ENCODE measurements at regions not wholly inside any gene's neighbourhood (a gene's known extent, or its start where the extent isn't known, plus 50 kb on each side); places are given as distances from the start of the nearest gene placed in this dataset.

DNA sequence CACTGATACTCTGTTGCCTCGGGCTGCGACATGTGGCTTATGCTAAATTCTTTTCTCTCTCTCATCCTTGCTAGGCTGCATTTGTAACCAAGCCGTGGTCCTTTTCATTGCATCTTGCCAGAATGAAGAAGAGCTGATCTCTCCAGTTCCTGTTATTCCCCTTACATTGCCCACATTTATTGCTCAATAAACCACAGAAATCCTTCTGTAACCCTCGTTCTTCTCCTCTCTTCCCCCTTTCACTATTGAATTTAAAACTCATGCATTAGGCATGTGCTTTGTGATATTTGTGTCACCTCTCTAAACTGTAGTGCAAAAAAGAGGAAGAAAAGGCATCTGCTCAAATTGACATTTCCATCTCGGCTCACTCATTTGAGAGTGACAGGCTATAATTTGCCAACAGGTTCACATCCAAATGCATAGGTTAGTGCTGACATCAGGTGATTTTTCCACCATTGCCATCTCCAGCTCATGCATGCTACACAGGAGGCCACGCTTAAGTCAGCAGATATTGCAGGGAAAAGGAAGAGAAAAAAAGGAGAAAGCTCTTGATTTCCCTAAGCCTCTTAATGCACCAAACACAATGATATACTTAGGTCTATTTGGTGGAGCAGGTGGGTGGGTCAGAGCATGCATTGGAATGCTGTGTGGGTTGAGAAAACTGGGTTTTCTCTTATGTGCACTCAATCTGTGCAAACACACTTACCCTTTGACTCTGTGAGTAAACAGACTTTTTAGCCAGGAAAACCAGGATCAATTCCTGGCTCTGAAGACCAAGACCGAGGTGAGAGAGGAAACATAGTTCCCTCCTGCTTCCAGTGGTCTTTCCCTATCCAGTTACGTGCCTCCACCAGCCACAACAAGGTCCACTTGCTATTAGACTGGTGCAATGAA is 642.7 kb downstream of the HS3ST4 start:
- intact Hi-C loops (cut with micrococcal nuclease), result no loop called here
- Mint-ChIP-seq H3K27ac (no peak overlapping the region), H3K4me1 (peaks cover 5% of the 10 kb centered on the region), H3K9me3 (no peaks in the 10 kb centered on the region), H3K4me3 (no peak overlapping the region), H3K36me3 (ENCODE audit: low read depth) (no peaks in the 10 kb centered on the region), H3K27me3 (peaks cover 8% of the 10 kb centered on the region)
- DNase-seq, result no peak

DNA sequence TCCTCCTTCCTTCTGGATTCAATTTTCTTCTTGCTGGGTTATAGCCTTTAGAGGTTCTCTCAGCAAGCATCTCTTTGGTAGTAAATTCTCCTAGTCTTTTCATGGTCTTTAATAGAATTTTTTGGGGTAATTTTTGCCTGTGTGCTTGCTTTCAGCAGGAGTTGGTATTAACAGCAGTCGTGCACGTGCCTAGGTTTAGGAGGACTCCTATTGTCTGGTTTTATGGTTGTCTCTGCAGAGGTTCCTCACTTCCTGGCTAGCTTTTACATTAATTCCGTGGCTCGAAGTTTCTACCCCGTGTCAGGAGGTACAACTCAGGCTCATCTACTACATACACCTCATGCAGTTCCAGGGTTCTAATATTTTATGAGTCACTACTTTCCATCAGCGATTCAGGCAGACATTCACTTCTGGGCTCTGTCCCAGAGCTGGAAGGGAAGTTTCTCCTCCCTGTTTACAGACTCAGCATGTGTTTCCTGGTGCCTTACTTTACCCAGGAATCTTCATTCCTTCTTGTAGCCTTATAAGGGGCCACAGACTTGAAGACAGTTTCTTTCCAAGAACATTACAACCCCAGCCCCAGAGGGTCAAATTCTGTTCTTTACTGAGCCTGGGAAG is 643.6 kb downstream of the HS3ST4 start:
- Mint-ChIP-seq H3K27me3 (peaks cover 8% of the 10 kb centered on the region), H3K4me1 (peaks cover 5% of the 10 kb centered on the region), H3K27ac (no peak overlapping the region), H3K9me3 (no peaks in the 10 kb centered on the region), H3K4me3 (no peak overlapping the region), H3K36me3 (ENCODE audit: low read depth) (no peaks in the 10 kb centered on the region)
- intact Hi-C loops (cut with micrococcal nuclease), result no loop called here
- no peak for DNase-seq

DNA sequence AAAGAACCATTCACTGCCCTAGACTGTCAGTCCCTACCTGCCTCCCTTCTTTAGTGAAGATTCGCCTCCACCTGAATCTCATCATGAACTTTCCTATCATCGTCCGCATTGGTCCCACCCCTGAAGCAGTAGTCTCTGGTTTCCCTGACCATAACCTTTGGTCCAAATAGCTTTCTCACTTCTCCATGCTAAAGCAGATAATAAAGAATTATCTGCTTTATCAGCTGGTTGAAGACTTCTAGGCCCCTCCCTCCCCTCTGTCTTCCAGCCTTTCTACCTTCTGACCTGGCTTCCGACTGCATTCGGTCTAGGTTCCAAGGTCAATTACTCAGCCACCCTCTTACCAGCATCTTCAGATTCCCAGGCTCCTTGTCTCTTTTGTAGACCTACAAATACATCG is 650.9 kb downstream of the HS3ST4 start:
- intact Hi-C loops (cut with micrococcal nuclease), result no loop called here
- DNase-seq, result no peak
- no peaks in the 10 kb centered on the region for H3K27me3 Mint-ChIP-seq
- H3K9me3 Mint-ChIP-seq, result no peaks in the 10 kb centered on the region
- no peaks in the 10 kb centered on the region for H3K4me1 Mint-ChIP-seq
- H3K36me3 Mint-ChIP-seq (ENCODE audit: low read depth), result no peaks in the 10 kb centered on the region
- no peak overlapping the region for H3K27ac Mint-ChIP-seq
- H3K4me3 Mint-ChIP-seq, result no peak overlapping the region

DNA sequence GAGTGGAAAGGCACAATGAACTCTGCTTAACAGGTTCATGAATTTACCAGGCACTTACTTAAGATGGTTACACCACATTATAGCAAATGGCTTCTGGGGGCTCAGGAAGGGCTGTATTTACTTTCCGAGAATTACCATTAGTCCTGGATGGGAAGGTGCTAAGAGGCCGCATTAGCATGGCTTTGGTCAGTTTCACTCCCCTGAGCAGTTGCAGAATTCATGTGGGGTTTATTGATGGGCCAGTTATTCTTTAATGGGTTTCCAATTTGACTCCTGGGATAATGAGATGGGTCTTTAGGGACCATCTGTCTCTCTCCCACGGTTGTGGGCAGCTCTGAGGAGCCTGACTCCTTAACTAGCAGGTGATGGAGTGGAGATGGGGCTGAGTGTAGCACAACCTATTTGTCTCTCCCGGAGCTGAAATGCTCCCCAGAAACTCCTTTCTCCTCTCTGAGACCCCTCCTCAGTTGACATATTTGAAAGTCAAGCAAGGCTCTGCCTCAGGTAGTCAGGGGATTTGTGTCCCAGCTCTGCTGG is 652.5 kb downstream of the HS3ST4 start:
- Mint-ChIP-seq H3K27me3 (no peaks in the 10 kb centered on the region), H3K36me3 (ENCODE audit: low read depth) (no peaks in the 10 kb centered on the region), H3K9me3 (no peaks in the 10 kb centered on the region), H3K27ac (no peak overlapping the region), H3K4me1 (no peaks in the 10 kb centered on the region), H3K4me3 (no peak overlapping the region)
- no peak for DNase-seq
- intact Hi-C loops (cut with micrococcal nuclease), result no loop called here

DNA sequence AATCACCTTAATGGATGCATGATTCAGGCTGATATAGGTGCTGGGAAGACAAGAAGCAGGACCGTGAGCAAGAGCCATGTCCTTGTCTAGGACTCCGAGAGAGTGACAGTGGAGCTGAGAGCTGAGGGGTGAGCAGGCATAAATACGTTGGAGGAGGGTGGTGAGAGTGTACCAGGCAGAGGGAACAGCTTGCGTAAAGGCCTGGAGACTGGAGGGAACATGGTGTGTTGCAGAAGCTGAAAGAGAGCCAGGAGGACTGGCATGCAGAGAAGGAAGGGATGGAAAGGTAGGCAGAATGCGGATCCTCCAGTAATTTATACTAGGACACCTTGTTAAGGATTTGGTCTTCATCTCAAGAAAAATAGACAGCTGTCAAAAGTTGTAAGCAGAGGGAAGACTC is 653.2 kb downstream of the HS3ST4 start:
- no peaks in the 10 kb centered on the region for H3K36me3 Mint-ChIP-seq (ENCODE audit: low read depth)
- no peaks in the 10 kb centered on the region for H3K9me3 Mint-ChIP-seq
- no peak for DNase-seq
- no peaks in the 10 kb centered on the region for H3K4me1 Mint-ChIP-seq
- intact Hi-C loops (cut with micrococcal nuclease), result no loop called here
- H3K27ac Mint-ChIP-seq, result no peak overlapping the region
- H3K4me3 Mint-ChIP-seq, result no peak overlapping the region
- no peaks in the 10 kb centered on the region for H3K27me3 Mint-ChIP-seq

DNA sequence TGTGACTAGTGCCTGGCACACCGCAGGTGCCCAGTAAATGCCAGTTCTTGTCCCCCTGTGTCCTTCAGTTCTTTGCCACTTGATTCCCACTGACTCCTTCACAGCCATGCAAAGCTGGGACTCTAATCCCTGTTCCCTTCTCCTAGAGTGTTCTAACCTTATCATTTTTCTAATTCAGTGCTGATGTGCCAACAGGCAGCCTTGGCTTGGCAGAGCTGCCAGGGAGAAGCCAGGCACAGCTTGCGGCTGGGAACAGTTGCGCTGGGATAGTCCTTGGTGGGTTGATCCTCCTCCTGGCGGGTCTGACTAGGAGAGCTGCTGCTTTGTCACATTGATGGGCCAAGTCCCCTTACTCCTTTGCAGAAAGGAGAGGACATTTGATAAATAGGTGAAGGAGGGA is 654.2 kb downstream of the HS3ST4 start:
- Mint-ChIP-seq H3K4me1 (no peaks in the 10 kb centered on the region), H3K27me3 (no peaks in the 10 kb centered on the region), H3K9me3 (no peaks in the 10 kb centered on the region), H3K4me3 (no peak overlapping the region), H3K36me3 (ENCODE audit: low read depth) (no peaks in the 10 kb centered on the region), H3K27ac (no peak overlapping the region)
- no peak for DNase-seq
- intact Hi-C loops (cut with micrococcal nuclease), result no loop called here

DNA sequence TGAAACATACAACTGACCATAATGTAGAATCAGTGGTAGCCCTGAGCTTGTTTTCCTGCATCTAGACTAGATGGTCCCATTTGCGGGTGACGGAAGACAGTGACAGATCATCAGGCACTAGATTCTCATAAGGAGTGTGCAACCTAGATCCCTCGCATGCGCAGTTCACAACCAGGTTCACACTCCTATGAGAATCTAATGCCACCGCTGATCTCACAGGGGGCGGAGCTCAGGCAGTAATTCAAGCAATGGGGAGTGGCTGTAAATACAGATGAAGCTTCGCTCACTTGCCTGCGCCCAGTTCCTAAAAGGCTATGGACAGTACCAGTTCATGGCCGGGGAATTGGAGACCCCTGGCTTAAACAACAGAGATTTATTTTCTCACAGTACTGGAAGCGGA is 656.3 kb downstream of the HS3ST4 start:
- no peaks in the 10 kb centered on the region for H3K9me3 Mint-ChIP-seq
- H3K4me1 Mint-ChIP-seq, result no peaks in the 10 kb centered on the region
- no peak overlapping the region for H3K27ac Mint-ChIP-seq
- intact Hi-C loops (cut with micrococcal nuclease), result no loop called here
- no peaks in the 10 kb centered on the region for H3K27me3 Mint-ChIP-seq
- H3K4me3 Mint-ChIP-seq, result no peak overlapping the region
- H3K36me3 Mint-ChIP-seq (ENCODE audit: low read depth), result no peaks in the 10 kb centered on the region
- no peak for DNase-seq

DNA sequence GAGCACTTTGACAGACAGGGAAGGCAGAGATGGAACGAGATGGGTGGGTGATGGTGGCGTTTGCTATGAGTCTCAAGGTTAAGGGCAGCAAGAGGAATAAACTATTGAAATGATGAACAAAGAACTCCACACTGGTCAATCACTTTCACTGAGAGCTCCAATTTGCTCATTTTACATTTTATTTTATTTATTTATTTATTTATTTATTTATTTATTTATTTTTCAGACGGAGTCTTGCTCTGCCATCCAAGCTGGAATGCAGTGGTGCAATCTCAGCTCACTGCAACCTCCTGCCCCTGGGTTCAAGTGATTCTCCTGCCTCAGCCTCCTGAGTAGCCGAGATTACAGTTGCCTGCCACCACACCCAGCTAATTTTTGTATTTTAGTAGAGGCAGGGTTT is 669.1 kb downstream of the HS3ST4 start:
- no peaks in the 10 kb centered on the region for H3K4me1 Mint-ChIP-seq

DNA sequence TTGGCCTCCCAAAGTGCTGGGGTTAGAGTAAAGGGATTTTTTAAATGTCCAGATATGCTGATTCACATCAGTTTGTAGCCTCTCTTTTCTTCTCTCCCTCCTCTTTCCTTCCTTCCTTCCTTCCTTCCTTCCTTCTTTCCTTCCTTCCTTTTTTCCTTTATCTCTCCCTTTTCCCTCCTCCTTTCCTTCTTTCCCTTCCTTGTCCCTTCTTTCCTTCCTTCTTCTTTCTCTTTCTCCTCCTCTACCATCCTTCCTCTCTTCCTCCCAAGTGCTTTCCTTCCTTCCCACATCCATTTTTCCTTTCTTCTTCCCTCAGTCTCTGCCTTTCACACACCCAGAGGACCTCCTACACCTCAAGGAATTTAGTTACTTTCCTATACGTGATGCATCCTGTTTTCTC is 671.8 kb downstream of the HS3ST4 start:
- no peaks in the 10 kb centered on the region for H3K9me3 Mint-ChIP-seq
- peaks cover 4% of the 10 kb centered on the region for H3K27me3 Mint-ChIP-seq
- no peak for DNase-seq
- H3K4me1 Mint-ChIP-seq, result no peaks in the 10 kb centered on the region
- intact Hi-C loops (cut with micrococcal nuclease), result no loop called here
- H3K4me3 Mint-ChIP-seq, result no peak overlapping the region
- H3K36me3 Mint-ChIP-seq (ENCODE audit: low read depth), result no peaks in the 10 kb centered on the region
- H3K27ac Mint-ChIP-seq, result no peak overlapping the region

More for the DNA sequence above, 669.1 kb downstream of the HS3ST4 start:
- Mint-ChIP-seq H3K27me3 (peaks cover under 1% of the 10 kb centered on the region), H3K36me3 (ENCODE audit: low read depth) (no peaks in the 10 kb centered on the region), H3K9me3 (no peaks in the 10 kb centered on the region), H3K27ac (no peak overlapping the region), H3K4me3 (no peak overlapping the region)
- no peak for DNase-seq
- intact Hi-C loops (cut with micrococcal nuclease), result no loop called here

DNA sequence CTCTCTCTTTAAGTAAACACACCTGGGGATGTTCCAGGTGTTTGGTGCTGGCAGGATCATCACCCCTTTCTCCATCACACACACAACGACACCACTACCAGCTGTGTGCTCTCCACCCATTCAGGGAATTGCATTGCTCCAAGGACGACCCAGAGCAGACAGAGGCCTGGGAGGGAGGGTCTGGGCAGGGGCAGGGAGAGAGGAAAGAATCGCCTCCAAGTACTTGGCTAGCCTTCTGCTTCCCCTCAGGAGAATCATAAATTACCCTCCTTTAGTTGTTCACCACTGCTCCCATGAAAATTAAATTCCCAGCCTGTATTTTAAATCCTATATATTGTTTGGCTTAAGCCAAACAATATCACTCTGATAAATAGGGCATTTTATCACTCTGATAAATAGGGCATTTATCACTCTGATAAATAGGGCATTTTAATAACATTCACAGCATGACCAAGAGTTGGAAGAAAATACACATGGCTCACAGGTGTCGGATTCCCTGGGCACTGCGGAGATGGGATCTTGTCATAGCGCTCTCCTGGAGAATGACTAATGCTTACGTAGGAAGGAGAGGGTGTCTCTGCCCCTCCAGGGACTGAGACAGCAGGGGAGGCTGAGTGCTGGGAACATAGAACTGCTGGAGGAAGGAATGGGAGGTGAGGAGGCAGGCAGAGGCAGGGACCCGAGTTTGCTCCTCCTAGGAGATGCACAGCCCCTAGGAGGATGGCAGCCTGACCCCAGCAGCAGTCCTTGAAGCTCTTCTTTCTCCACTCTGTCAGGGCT is 673.6 kb downstream of the HS3ST4 start:
- no peak for DNase-seq
- intact Hi-C loops (cut with micrococcal nuclease), result no loop called here
- Mint-ChIP-seq H3K27ac (no peak overlapping the region), H3K9me3 (no peaks in the 10 kb centered on the region), H3K36me3 (ENCODE audit: low read depth) (no peaks in the 10 kb centered on the region), H3K27me3 (peaks cover 4% of the 10 kb centered on the region), H3K4me1 (no peaks in the 10 kb centered on the region), H3K4me3 (no peak overlapping the region)

DNA sequence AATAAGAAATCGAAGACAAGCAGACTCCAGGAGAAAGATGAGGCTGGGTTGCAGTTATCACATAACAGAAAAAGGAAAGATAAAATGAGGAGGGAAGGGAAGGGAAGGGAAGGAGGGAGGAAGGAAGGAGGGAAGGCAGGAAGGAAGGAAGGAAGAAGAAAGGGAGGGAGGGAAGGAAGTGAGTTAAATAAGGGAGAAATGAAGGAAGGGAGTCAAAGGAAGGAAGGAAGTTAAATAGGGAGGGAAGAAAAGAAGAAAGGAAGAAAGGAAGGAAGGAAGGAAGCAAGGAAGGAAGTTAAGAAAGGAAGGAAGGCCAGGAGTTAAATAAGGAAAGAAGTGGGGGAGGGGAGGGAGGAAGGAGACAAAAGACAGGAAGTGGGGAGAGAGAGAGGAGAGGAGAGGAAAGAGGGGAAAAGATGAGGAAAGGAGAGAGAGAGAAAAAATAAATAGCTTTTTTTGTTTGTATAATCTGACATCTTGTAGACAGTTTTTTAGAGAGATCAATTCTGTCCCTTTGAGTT is 679.6 kb downstream of the HS3ST4 start:
- no peak for DNase-seq
- no peaks in the 10 kb centered on the region for H3K4me1 Mint-ChIP-seq
- H3K27ac Mint-ChIP-seq, result no peak overlapping the region
- H3K36me3 Mint-ChIP-seq (ENCODE audit: low read depth), result no peaks in the 10 kb centered on the region
- peaks cover 3% of the 10 kb centered on the region for H3K9me3 Mint-ChIP-seq
- no peak overlapping the region for H3K4me3 Mint-ChIP-seq
- intact Hi-C loops (cut with micrococcal nuclease), result no loop called here
- no peaks in the 10 kb centered on the region for H3K27me3 Mint-ChIP-seq

DNA sequence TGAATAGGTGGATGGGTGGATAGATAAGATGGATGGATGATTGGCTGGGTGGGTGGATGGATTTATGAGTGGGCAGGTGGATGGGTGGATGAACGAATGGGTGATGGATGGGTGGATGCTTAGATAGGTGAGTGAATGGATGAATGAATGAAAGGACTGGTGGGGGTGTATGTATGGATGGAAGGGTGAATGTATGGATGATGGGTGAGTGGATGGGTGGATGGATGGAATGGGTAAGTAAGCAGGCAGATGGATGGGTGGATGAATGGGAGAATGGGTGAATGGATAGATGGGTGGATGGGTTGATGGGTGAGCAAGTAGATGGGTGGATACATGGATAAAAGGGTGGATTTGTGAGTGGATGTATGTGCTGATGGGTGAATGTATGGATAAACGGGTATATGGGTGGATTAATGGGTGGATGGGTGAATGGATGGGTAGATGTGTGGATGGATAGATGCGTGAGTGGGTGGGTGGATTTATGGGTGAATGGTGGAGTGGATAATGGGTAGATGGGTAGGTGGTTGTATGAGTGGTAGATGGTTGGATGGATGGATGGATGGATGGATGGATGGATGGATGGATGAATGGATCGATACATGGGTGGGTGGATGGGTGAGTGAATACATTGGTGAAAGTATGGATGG is 682.6 kb downstream of the HS3ST4 start:
- Mint-ChIP-seq H3K9me3 (peaks cover 3% of the 10 kb centered on the region), H3K4me1 (no peaks in the 10 kb centered on the region), H3K27ac (no peak overlapping the region), H3K4me3 (no peak overlapping the region), H3K27me3 (no peaks in the 10 kb centered on the region), H3K36me3 (ENCODE audit: low read depth) (no peaks in the 10 kb centered on the region)
- DNase-seq, result no peak
- intact Hi-C loops (cut with micrococcal nuclease), result no loop called here

DNA sequence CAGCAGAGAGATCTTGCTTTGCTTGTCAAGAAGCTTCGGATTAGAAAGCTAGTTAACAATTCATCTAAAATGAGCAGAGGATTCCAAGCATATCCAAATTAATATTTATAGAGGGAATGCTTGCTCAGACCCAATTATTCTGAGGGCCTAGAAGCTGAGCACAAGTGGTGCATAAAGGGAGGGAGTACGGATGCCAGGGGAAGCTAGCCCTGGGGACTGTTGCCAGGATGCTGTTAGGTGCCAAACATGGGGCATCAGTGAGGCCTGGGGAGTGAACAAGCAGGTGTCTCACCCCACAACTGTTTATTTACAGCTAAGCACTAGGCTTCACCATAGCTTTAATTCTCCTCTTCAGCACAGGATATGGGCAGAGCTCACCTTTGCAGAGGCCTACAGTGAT is 684.1 kb upstream of the C16orf82 start:
- no peak for DNase-seq
- Mint-ChIP-seq H3K4me1 (no peaks in the 10 kb centered on the region), H3K27ac (no peak overlapping the region), H3K36me3 (ENCODE audit: low read depth) (no peaks in the 10 kb centered on the region), H3K27me3 (peaks cover 6% of the 10 kb centered on the region), H3K9me3 (no peaks in the 10 kb centered on the region), H3K4me3 (no peak overlapping the region)
- intact Hi-C loops (cut with micrococcal nuclease), result no loop called here

Data from activated CD4-positive, alpha-beta T cell treated with anti-CD3 and anti-CD28 coated beads, Interleukin-2, amount 10 ng/mL, durations not matched to agents 24 days and 14 days (primary cell).